GM13976 (cell line): ENCODE measurements at regions not wholly inside any gene's neighbourhood (a gene's known extent, or its start where the extent isn't known, plus 50 kb on each side); places are given as distances from the start of the nearest gene placed in this dataset.

Experiments
- DNase-seq: peaks from one replicate; pipeline ENCODE4 v3.0.0; 2012; ENCODE audit warnings: low spot score
- in situ Hi-C: fragments of 300-500 bp; cut with MboI; formaldehyde crosslinking; loops from one replicate; pipeline ENCODE4 v1.12.0; 2022; ENCODE audit warnings: low sequenced_read_pairs, mixed read lengths, inconsistent platforms; ENCODE audit not compliant: unreplicated experiment
- TF ChIP-seq, protein P1 (sequence below): IDR thresholded peaks from 2 replicates; pipeline ENCODE4 v1.5.1; 2012; ENCODE audit warnings: borderline replicate concordance, mild to moderate bottlenecking; ENCODE audit not compliant: insufficient read depth; ENCODE audit errors: extremely low read depth, missing control alignments, control extremely low read depth

- in situ Hi-C loops = no loop called here
- TF ChIP-seq, protein P1, sequence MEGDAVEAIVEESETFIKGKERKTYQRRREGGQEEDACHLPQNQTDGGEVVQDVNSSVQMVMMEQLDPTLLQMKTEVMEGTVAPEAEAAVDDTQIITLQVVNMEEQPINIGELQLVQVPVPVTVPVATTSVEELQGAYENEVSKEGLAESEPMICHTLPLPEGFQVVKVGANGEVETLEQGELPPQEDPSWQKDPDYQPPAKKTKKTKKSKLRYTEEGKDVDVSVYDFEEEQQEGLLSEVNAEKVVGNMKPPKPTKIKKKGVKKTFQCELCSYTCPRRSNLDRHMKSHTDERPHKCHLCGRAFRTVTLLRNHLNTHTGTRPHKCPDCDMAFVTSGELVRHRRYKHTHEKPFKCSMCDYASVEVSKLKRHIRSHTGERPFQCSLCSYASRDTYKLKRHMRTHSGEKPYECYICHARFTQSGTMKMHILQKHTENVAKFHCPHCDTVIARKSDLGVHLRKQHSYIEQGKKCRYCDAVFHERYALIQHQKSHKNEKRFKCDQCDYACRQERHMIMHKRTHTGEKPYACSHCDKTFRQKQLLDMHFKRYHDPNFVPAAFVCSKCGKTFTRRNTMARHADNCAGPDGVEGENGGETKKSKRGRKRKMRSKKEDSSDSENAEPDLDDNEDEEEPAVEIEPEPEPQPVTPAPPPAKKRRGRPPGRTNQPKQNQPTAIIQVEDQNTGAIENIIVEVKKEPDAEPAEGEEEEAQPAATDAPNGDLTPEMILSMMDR = no peak
- no peak for DNase-seq
Observed at GRCh38 chr20:6530254-6530653, 237.2 kb upstream of the BMP2 start.

- DNase-seq = no peak
- in situ Hi-C loops = no loop called here
Observed at GRCh38 chr20:6525447-6526303, 241.8 kb upstream of the BMP2 start.

GRCh38 chr20:6524305-6524704 is 243.2 kb upstream of the BMP2 start:
- in situ Hi-C loops = no loop called here
- no peak for DNase-seq
- TF ChIP-seq, protein P1 = no peak

More at GRCh38 chr20:6525447-6526303, 241.8 kb upstream of the BMP2 start:
- TF ChIP-seq, protein P1 = no peak

DNA sequence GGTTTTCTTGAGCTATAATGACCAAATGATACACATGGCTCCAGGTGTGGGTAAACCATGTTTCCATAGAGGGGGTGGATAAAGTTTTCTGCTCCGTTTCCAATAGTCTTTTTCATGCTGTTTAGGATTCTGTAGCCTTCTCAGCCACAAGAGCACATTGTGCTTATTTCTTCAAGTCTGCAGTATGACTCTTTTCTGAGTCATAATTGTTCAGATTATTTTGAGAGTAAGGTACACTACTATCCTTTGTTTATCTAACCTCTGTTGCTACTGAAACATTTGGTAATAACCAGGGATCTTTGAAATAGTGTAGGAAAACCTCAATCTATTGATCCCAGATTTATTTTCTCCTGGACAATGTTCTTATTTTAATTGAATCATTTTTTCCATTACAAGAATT is 247.9 kb upstream of the BMP2 start:
- no peak for DNase-seq
- in situ Hi-C loops = no loop called here

GRCh38 chr20:6515261-6515660 is 252.2 kb upstream of the BMP2 start:
- no peak for DNase-seq
- in situ Hi-C loops = no loop called here
- TF ChIP-seq, protein P1 = no peak

More for the DNA sequence above, 247.9 kb upstream of the BMP2 start:
- TF ChIP-seq, protein P1 = no peak

- TF ChIP-seq, protein P1 = no peak
- in situ Hi-C loops = no loop called here
- no peak for DNase-seq
Observed at GRCh38 chr20:6513599-6513998, 253.9 kb upstream of the BMP2 start.
